ENCODE measurements at regions not wholly inside any gene's neighbourhood (a gene's known extent, or its start where the extent isn't known, plus 50 kb on each side); places are given as distances from the start of the nearest gene placed in this dataset.

DNA sequence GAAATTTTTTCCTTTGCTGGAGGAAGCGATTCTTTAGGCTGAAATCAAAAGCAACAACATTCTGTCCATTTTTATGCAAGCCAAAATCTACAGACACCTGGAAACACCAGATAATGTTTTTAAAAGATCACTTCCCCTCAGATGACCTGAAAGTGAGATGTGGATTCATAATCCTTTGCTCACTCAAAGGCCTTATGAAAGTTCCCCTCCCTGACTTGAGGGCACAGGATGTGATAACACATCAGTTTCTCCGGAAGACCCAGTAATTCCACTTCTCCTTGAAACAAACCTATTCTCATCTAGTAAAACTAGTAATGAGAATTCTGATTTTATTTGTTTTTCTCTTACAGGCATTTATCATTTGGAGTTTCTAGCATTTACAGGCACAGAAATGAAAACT is 218.3 kb upstream of the RND3 start:
- TF ChIP-seq, protein P1, sequence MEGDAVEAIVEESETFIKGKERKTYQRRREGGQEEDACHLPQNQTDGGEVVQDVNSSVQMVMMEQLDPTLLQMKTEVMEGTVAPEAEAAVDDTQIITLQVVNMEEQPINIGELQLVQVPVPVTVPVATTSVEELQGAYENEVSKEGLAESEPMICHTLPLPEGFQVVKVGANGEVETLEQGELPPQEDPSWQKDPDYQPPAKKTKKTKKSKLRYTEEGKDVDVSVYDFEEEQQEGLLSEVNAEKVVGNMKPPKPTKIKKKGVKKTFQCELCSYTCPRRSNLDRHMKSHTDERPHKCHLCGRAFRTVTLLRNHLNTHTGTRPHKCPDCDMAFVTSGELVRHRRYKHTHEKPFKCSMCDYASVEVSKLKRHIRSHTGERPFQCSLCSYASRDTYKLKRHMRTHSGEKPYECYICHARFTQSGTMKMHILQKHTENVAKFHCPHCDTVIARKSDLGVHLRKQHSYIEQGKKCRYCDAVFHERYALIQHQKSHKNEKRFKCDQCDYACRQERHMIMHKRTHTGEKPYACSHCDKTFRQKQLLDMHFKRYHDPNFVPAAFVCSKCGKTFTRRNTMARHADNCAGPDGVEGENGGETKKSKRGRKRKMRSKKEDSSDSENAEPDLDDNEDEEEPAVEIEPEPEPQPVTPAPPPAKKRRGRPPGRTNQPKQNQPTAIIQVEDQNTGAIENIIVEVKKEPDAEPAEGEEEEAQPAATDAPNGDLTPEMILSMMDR (IDR thresholded peaks at IDR 0.05; ENCODE audit: low read depth, low read length), result no peak
- no peak for TF ChIP-seq EZH2phosphoT487 (IDR thresholded peaks at IDR 0.05; ENCODE audit: low read depth)

All from OCI-LY3 (cell line).